ENCODE measurements at regions not wholly inside any gene's neighbourhood (a gene's known extent, or its start where the extent isn't known, plus 50 kb on each side); places are given as distances from the start of the nearest gene placed in this dataset.

DNA sequence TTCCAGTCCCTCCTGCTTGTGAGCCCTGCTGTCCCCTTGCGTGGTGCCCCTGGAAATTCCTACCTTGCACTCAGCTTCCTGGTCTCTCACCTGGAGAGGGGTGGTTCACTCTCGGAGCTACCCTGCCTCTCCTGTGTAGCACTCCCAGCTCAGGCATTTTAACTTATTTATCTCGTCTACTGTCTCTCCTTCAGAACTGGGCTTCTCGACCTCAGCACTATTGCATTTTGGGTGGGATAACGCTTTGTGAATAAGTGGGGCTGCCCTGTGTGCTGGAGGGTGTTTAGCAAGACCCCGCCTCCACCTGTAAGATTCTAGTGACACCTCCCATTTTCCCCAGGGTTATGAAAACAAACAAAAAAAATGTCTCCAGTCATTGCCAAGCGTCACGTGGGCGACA is 56.0 kb upstream of the SORCS2 start:
- TF ChIP-seq POLR2AphosphoS5 (IDR thresholded peaks at IDR 0.05; ENCODE audit: low read depth, low read length), result no peak
- TF ChIP-seq PAX5 (IDR thresholded peaks at IDR 0.05; ENCODE audit: insufficient read depth, low read length, severe bottlenecking), result no peak
- no peak for TF ChIP-seq POLR2A (IDR thresholded peaks at IDR 0.05; ENCODE audit: low read depth, low read length)
- TF ChIP-seq SPI1 (IDR thresholded peaks at IDR 0.05; ENCODE audit: low read depth, low read length), result no peak
- TF ChIP-seq TAF1 (IDR thresholded peaks at IDR 0.05; ENCODE audit: low read depth, low read length), result no peak

All from GM12891 (cell line).